Endothelial cell of umbilical vein (primary cell): ENCODE measurements at regions not wholly inside any gene's neighbourhood (a gene's known extent, or its start where the extent isn't known, plus 50 kb on each side); places are given as distances from the start of the nearest gene placed in this dataset.

Experiments
- CTCF ChIP-seq, 2 donors: IDR thresholded peaks; 1 replicate in 1 of 2; 2 replicates in 1 of 2; pipeline ENCODE4 v1.5.1; 2011; ENCODE audit warnings: low read length in 2 of 2, mild to moderate bottlenecking in 2 of 2, moderate library complexity in 2 of 2, control low read depth in 1 of 2, inconsistent platforms in 1 of 2, low read depth in 1 of 2; ENCODE audit not compliant: insufficient read depth in 1 of 2; ENCODE audit errors: extremely low read depth in 1 of 2
- EZH2 ChIP-seq: IDR thresholded peaks from 2 replicates; pipeline ENCODE4 v1.6.1; 2012; ENCODE audit warnings: borderline replicate concordance, low read depth, mild to moderate bottlenecking, moderate library complexity, low read length, inconsistent platforms; ENCODE audit not compliant: severe bottlenecking
- FOS ChIP-seq: IDR thresholded peaks from 2 replicates; pipeline ENCODE4 v1.6.1; 2011; ENCODE audit warnings: mild to moderate bottlenecking, low read length, moderate library complexity, borderline replicate concordance; ENCODE audit not compliant: insufficient read depth
- POLR2A ChIP-seq: IDR thresholded peaks from 2 replicates; pipeline ENCODE4 v1.6.1; 2012; ENCODE audit warnings: low read depth, mild to moderate bottlenecking, control low read depth, low read length
- POLR2AphosphoS5 ChIP-seq: IDR thresholded peaks from 2 replicates; pipeline ENCODE4 v1.6.1; 2012; ENCODE audit warnings: low read depth, mild to moderate bottlenecking, control low read depth, low read length, moderate library complexity; ENCODE audit not compliant: insufficient read depth

- TF ChIP-seq CTCF (IDR thresholded peaks at IDR 0.05; ENCODE audit: extremely low read depth in 1 of 2, insufficient read depth in 1 of 2, low read depth in 1 of 2, low read length in 2 of 2) (no peak), POLR2A (no peak), EZH2 (no peak), POLR2AphosphoS5 (no peak), FOS (no peak)
Measured at GRCh38 chr11:121958971-121959325, 157.1 kb downstream of the BLID start.
